H9 (cell line): ENCODE measurements at regions not wholly inside any gene's neighbourhood (a gene's known extent, or its start where the extent isn't known, plus 50 kb on each side); places are given as distances from the start of the nearest gene placed in this dataset.

Experiments used
- DNase-seq: peaks from one replicate; pipeline ENCODE4 v3.0.0-alpha.2; 2017
- H2AFZ ChIP-seq: one replicate; pipeline ENCODE4 v1.6.1; 2013; ENCODE audit warnings: mild to moderate bottlenecking, low read length, control low read depth, moderate library complexity
- H2AK5ac ChIP-seq: 2 replicates; pipeline ENCODE4 v1.6.1; 2013; ENCODE audit warnings: low read length, control low read depth, mixed read lengths; ENCODE audit not compliant: insufficient read length
- H2BK120ac ChIP-seq: one replicate; pipeline ENCODE4 v1.6.1; 2013; ENCODE audit warnings: low read depth, mild to moderate bottlenecking, low read length, control low read depth, inconsistent platforms; ENCODE audit not compliant: poor library complexity, severe bottlenecking
- H2BK12ac ChIP-seq: 2 replicates; pipeline ENCODE4 v1.6.1; 2013; ENCODE audit warnings: low read length, control low read depth, mixed read lengths, low read depth; ENCODE audit not compliant: insufficient read length
- H2BK15ac ChIP-seq: 2 replicates; pipeline ENCODE4 v1.6.1; 2013; ENCODE audit warnings: low read depth, low read length, control low read depth
- H2BK20ac ChIP-seq: one replicate; pipeline ENCODE4 v1.6.1; 2013; ENCODE audit warnings: low read depth, mild to moderate bottlenecking, low read length, control low read depth, inconsistent platforms; ENCODE audit not compliant: poor library complexity, severe bottlenecking
- H2BK5ac ChIP-seq: 2 replicates; pipeline ENCODE4 v1.6.1; 2013; ENCODE audit warnings: low read length, control low read depth, mixed read lengths; ENCODE audit not compliant: insufficient read length
- H3K14ac ChIP-seq: 2 replicates; pipeline ENCODE4 v1.6.1; 2013; ENCODE audit warnings: low read length, control low read depth; ENCODE audit not compliant: insufficient read depth
- H3K18ac ChIP-seq: 2 replicates; pipeline ENCODE4 v1.6.1; 2013; ENCODE audit warnings: low read depth, mild to moderate bottlenecking, mixed read lengths, low read length, control low read depth; ENCODE audit not compliant: insufficient read length
- H3K23ac ChIP-seq: 2 replicates; pipeline ENCODE4 v1.6.1; 2013; ENCODE audit warnings: low read length, control low read depth, mixed read lengths, low read depth; ENCODE audit not compliant: insufficient read length
- H3K23me2 ChIP-seq: 2 replicates; pipeline ENCODE4 v1.6.1; 2013; ENCODE audit warnings: low read depth, mild to moderate bottlenecking, mixed read lengths, low read length, control low read depth; ENCODE audit not compliant: insufficient read length, poor library complexity, severe bottlenecking
- H3K27ac ChIP-seq: 2 replicates; pipeline ENCODE4 v1.5.1; 2013; ENCODE audit warnings: low read length, control low read depth, mixed read lengths, low read depth; ENCODE audit not compliant: insufficient read length
- H3K27me3 ChIP-seq: 2 replicates; pipeline ENCODE4 v1.6.1; 2013; ENCODE audit warnings: low read length, control low read depth, inconsistent platforms; ENCODE audit not compliant: insufficient read depth
- H3K4ac ChIP-seq: 2 replicates; pipeline ENCODE4 v1.6.1; 2013; ENCODE audit warnings: low read depth, mild to moderate bottlenecking, control low read depth, inconsistent platforms, low read length, moderate library complexity
- H3K4me1 ChIP-seq: 2 replicates; pipeline ENCODE4 v1.6.1; 2013; ENCODE audit warnings: low read length, control low read depth, inconsistent platforms; ENCODE audit not compliant: insufficient read depth
- H3K4me2 ChIP-seq: 2 replicates; pipeline ENCODE4 v1.6.1; 2013; ENCODE audit warnings: low read length, control low read depth, mixed read lengths; ENCODE audit not compliant: insufficient read length, insufficient read depth
- H3K56ac ChIP-seq: 2 replicates; pipeline ENCODE4 v1.6.1; 2013; ENCODE audit warnings: low read depth, mild to moderate bottlenecking, mixed read lengths, low read length, control low read depth; ENCODE audit not compliant: insufficient read length
- H3K79me1 ChIP-seq: 2 replicates; pipeline ENCODE4 v1.6.1; 2013; ENCODE audit warnings: low read depth, mild to moderate bottlenecking, moderate library complexity, low read length, control low read depth, inconsistent platforms; ENCODE audit not compliant: insufficient read depth, poor library complexity, severe bottlenecking
- H3K79me2 ChIP-seq: 2 replicates; pipeline ENCODE4 v1.6.1; 2013; ENCODE audit warnings: low read length, control low read depth, inconsistent platforms; ENCODE audit not compliant: insufficient read depth
- H3K9ac ChIP-seq: 2 replicates; pipeline ENCODE4 v1.6.1; 2013; ENCODE audit warnings: low read length, control low read depth, mixed read lengths; ENCODE audit not compliant: insufficient read length; ENCODE audit errors: extremely low read depth
- H3K9me3 ChIP-seq: one replicate; pipeline ENCODE4 v1.6.1; 2013; ENCODE audit warnings: low read depth, low read length, inconsistent platforms; ENCODE audit not compliant: control insufficient read depth
- H3T11ph ChIP-seq: one replicate; pipeline ENCODE4 v1.6.1; 2013; ENCODE audit warnings: mild to moderate bottlenecking, low read length, control low read depth, inconsistent platforms
- H4K20me1 ChIP-seq: one replicate; pipeline ENCODE4 v1.6.1; 2013; ENCODE audit not compliant: control insufficient read depth, insufficient read length, insufficient read depth
- H4K5ac ChIP-seq: 2 replicates; pipeline ENCODE4 v1.6.1; 2013; ENCODE audit warnings: low read depth, mild to moderate bottlenecking, mixed read lengths, low read length, control low read depth; ENCODE audit not compliant: insufficient read length
- H4K8ac ChIP-seq: replicated peaks from 2 replicates; pipeline ENCODE4 v1.6.1; 2013; ENCODE audit warnings: low read length, control low read depth, mixed read lengths, low read depth; ENCODE audit not compliant: insufficient read length
- H4K91ac ChIP-seq: 2 replicates; pipeline ENCODE4 v1.6.1; 2013; ENCODE audit warnings: low read depth, mild to moderate bottlenecking, moderate library complexity, mixed read lengths, low read length, control low read depth; ENCODE audit not compliant: insufficient read length
- H3K27ac Mint-ChIP-seq, 3 experiments: 2 replicates in 2 of 3; 3 replicates in 1 of 3; pipeline ENCODE4 v1.8.0; 2020 to 2021; ENCODE audit warnings: mixed read lengths in 3 of 3, mild to moderate bottlenecking in 1 of 3, moderate library complexity in 1 of 3
- H3K27me3 Mint-ChIP-seq: 2 replicates; pipeline ENCODE4 v1.8.0; 2021; ENCODE audit warnings: low read depth, mild to moderate bottlenecking, moderate library complexity, mixed read lengths
- H3K36me3 Mint-ChIP-seq, 3 experiments: 2 replicates in 2 of 3; 3 replicates in 1 of 3; pipeline ENCODE4 v1.8.0; 2020 to 2021; ENCODE audit warnings: low read depth in 3 of 3, mixed read lengths in 3 of 3; ENCODE audit not compliant: insufficient read depth in 1 of 3
- H3K4me1 Mint-ChIP-seq, 2 experiments: 2 replicates each; pipeline ENCODE4 v1.8.0; 2020; ENCODE audit warnings: mixed read lengths in 2 of 2
- H3K4me3 Mint-ChIP-seq, 2 experiments: 2 replicates in 1 of 2; 3 replicates in 1 of 2; pipeline ENCODE4 v1.8.0; 2020 to 2021; ENCODE audit warnings: mild to moderate bottlenecking in 2 of 2, mixed read lengths in 2 of 2, moderate library complexity in 1 of 2
- H3K9me3 Mint-ChIP-seq, 2 experiments: 2 replicates in 1 of 2; 3 replicates in 1 of 2; pipeline ENCODE4 v1.8.0; 2020; ENCODE audit warnings: mild to moderate bottlenecking in 2 of 2, mixed read lengths in 2 of 2, moderate library complexity in 1 of 2
- WGBS: extraction: QIAGEN DNeasy Blood & Tissue Kit; methylation state at CpG from one replicate; pipeline ENCODE4 v1.1.7; 2013; ENCODE audit warnings: missing lambda C conversion rate, low lambda C conversion rate, mixed read lengths; ENCODE audit not compliant: insufficient read length; ENCODE audit errors: extremely low coverage; 5-methylcytosine and 5-hydroxymethylcytosine counted together
- TF ChIP-seq, protein P1 (sequence below): fragments of 200-600 bp; sonication (generic); conservative IDR thresholded peaks from 3 replicates; pipeline ENCODE4 v1.8.0; 2021; ENCODE audit warnings: antibody characterized with exemption, mild to moderate bottlenecking

DNA sequence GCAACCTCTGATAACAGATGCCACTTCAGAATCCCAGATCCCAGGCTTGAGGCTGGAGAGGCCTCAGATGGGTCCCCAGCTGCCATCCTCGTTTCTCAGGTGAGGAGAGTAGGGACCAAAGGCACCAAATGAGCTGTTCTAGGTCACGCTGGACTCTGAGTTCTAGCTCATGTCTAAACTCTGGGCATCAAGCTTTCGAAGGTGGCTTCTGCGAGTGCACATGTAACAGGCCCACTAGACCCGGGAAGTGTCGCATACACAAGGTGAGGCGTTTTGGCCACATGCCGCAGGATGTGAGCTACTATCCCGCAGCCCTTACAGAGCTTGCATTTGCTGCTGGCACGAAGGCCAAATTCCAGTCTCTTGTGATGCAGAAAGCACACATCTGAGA lies 355.1 kb upstream of the SHH start:
- Histone ChIP-seq H3K9me3 (no peaks in the 10 kb centered on the region), H4K5ac (no peak overlapping the region), H2BK120ac (no peak overlapping the region), H4K20me1 (no peaks in the 10 kb centered on the region), H3K4ac (no peak overlapping the region), H3T11ph (no peak overlapping the region), H3K79me1 (no peaks in the 10 kb centered on the region), H3K4me2 (no peak overlapping the region), H4K8ac (no peak overlapping the region), H2BK12ac (no peak overlapping the region), H3K23me2 (no peaks in the 10 kb centered on the region), H3K4me1 (no peaks in the 10 kb centered on the region), H3K27ac (no peak overlapping the region), H3K18ac (no peak overlapping the region), H4K91ac (no peak overlapping the region), H2BK5ac (no peak overlapping the region), H2AFZ (no peak overlapping the region), H3K9ac (no peak overlapping the region), H2BK20ac (no peak overlapping the region), H2AK5ac (no peak overlapping the region), H3K79me2 (no peaks in the 10 kb centered on the region), H2BK15ac (no peak overlapping the region), H3K23ac (no peak overlapping the region), H3K56ac (no peak overlapping the region), H3K14ac (no peak overlapping the region), H3K27me3 (no peaks in the 10 kb centered on the region)
- H3K4me1 Mint-ChIP-seq: peaks cover 6 to 11% of the 10 kb centered on the region in 2 experiments
- no peaks in the 10 kb centered on the region for H3K36me3 Mint-ChIP-seq
- TF ChIP-seq, protein P1, sequence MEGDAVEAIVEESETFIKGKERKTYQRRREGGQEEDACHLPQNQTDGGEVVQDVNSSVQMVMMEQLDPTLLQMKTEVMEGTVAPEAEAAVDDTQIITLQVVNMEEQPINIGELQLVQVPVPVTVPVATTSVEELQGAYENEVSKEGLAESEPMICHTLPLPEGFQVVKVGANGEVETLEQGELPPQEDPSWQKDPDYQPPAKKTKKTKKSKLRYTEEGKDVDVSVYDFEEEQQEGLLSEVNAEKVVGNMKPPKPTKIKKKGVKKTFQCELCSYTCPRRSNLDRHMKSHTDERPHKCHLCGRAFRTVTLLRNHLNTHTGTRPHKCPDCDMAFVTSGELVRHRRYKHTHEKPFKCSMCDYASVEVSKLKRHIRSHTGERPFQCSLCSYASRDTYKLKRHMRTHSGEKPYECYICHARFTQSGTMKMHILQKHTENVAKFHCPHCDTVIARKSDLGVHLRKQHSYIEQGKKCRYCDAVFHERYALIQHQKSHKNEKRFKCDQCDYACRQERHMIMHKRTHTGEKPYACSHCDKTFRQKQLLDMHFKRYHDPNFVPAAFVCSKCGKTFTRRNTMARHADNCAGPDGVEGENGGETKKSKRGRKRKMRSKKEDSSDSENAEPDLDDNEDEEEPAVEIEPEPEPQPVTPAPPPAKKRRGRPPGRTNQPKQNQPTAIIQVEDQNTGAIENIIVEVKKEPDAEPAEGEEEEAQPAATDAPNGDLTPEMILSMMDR: no peak
- H3K9me3 Mint-ChIP-seq: no peaks in the 10 kb centered on the region
- H3K27me3 Mint-ChIP-seq: peaks cover 23% of the 10 kb centered on the region
- H3K27ac Mint-ChIP-seq: no peak overlapping the region
- DNase-seq: no peak
- no peak overlapping the region for H3K4me3 Mint-ChIP-seq
- WGBS: no CpG with 5 or more reads among the region's 10 CpGs
